Progenitor cell of endocrine pancreas (in vitro differentiated cells): ENCODE measurements at regions not wholly inside any gene's neighbourhood (a gene's known extent, or its start where the extent isn't known, plus 50 kb on each side); places are given as distances from the start of the nearest gene placed in this dataset.

Source experiments
- DNase-seq: peaks from one replicate; pipeline ENCODE4 v3.0.0; 2021; ENCODE audit warnings: low spot score; ENCODE audit not compliant: unreplicated experiment
- H3K27ac Mint-ChIP-seq: 2 replicates; pipeline ENCODE4 v1.8.0; 2021; ENCODE audit warnings: mild to moderate bottlenecking, moderate library complexity, mixed read lengths
- H3K27me3 Mint-ChIP-seq: 2 replicates; pipeline ENCODE4 v1.8.0; 2021; ENCODE audit warnings: mixed read lengths
- H3K36me3 Mint-ChIP-seq: 2 replicates; pipeline ENCODE4 v1.8.0; 2022; ENCODE audit warnings: mixed read lengths; ENCODE audit not compliant: insufficient read depth
- H3K4me1 Mint-ChIP-seq: 2 replicates; pipeline ENCODE4 v1.8.0; 2021; ENCODE audit warnings: low read depth, mixed read lengths
- H3K4me3 Mint-ChIP-seq: 2 replicates; pipeline ENCODE4 v1.8.0; 2021; ENCODE audit warnings: low read depth, mild to moderate bottlenecking, moderate library complexity, mixed read lengths
- H3K9me3 Mint-ChIP-seq: 2 replicates; pipeline ENCODE4 v1.8.0; 2021; ENCODE audit warnings: low read depth, mixed read lengths
- TF ChIP-seq, protein P1 (sequence below): fragments of 200-600 bp; sonication (generic); IDR thresholded peaks from one replicate; pipeline ENCODE4 v1.5.0; 2021; ENCODE audit warnings: antibody characterized with exemption, mild to moderate bottlenecking; ENCODE audit not compliant: unreplicated experiment

DNA sequence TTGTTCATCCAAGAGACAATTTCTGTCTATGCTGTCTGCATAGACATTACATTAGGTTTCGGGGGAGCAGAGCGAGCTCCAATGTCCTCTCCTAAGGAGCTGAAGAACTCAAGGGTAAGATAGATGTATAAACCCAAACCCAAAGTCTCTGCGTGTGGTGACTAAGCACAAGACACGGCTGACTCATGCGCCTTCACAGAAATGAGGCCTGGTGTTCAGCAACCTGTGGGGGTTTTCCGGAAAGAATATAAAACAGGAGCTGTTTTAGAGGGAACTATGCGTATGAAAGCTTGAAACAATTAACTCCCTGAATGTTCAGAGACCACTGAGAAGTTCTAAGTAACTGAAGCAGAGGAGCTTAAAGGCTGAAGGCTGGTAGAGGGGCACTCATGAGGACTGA, 154.7 kb downstream of the SOX11 start:
- peaks cover 23% of the 10 kb centered on the region for H3K4me1 Mint-ChIP-seq
- no peak for DNase-seq
- H3K27me3 Mint-ChIP-seq: peaks cover 20% of the 10 kb centered on the region
- TF ChIP-seq, protein P1, sequence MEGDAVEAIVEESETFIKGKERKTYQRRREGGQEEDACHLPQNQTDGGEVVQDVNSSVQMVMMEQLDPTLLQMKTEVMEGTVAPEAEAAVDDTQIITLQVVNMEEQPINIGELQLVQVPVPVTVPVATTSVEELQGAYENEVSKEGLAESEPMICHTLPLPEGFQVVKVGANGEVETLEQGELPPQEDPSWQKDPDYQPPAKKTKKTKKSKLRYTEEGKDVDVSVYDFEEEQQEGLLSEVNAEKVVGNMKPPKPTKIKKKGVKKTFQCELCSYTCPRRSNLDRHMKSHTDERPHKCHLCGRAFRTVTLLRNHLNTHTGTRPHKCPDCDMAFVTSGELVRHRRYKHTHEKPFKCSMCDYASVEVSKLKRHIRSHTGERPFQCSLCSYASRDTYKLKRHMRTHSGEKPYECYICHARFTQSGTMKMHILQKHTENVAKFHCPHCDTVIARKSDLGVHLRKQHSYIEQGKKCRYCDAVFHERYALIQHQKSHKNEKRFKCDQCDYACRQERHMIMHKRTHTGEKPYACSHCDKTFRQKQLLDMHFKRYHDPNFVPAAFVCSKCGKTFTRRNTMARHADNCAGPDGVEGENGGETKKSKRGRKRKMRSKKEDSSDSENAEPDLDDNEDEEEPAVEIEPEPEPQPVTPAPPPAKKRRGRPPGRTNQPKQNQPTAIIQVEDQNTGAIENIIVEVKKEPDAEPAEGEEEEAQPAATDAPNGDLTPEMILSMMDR: no peak
- H3K4me3 Mint-ChIP-seq: no peak overlapping the region
- no peaks in the 10 kb centered on the region for H3K9me3 Mint-ChIP-seq
- H3K36me3 Mint-ChIP-seq: no peaks in the 10 kb centered on the region
- no peak overlapping the region for H3K27ac Mint-ChIP-seq

DNA sequence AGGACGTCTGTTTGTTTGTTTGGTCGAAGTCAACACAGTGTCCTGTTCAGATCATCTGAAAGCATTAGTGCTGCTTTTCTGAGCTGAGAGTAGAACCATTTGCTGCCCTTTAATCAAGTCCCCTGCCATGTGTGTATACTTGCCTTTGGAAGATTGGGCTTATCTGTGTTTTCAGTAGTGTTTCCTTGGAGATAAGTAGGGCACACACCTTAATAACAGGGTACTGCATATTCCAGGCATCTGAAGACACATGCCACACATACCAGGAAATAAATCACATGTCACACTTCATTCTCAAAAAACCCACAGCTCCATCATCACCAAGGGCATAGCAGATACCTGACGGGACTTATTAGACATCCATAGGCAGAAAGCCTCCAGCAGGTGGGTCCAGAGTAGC, 157.4 kb downstream of the SOX11 start:
- no peak overlapping the region for H3K27ac Mint-ChIP-seq
- H3K9me3 Mint-ChIP-seq: no peaks in the 10 kb centered on the region
- H3K4me3 Mint-ChIP-seq: no peak overlapping the region

DNA sequence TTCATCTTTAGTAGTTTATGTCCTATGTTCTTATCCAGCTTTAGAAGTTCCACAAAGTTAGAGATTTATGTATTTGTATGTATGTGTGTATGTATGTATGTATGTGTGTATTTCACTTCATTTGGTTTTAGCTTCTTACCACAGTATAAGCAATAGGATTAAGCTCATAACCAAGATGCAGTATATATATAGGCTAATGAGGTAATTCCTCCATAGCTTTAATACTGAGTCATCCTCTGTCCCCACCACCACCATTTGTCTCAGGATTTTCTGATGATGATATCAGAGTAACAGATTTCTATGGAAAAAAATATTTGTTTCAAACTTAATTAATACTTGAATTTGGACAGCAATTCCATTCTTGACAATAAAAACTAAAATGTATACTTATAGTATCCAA, 159.2 kb downstream of the SOX11 start:
- no peak overlapping the region for H3K27ac Mint-ChIP-seq
- no peak overlapping the region for H3K4me3 Mint-ChIP-seq
- peaks cover 27% of the 10 kb centered on the region for H3K4me1 Mint-ChIP-seq
- peaks cover 10% of the 10 kb centered on the region for H3K27me3 Mint-ChIP-seq
- no peaks in the 10 kb centered on the region for H3K9me3 Mint-ChIP-seq
- TF ChIP-seq, protein P1: no peak
- DNase-seq: no peak
- H3K36me3 Mint-ChIP-seq: no peaks in the 10 kb centered on the region

More for the DNA sequence above, 157.4 kb downstream of the SOX11 start:
- TF ChIP-seq, protein P1: peak; percentile 27
- Mint-ChIP-seq H3K27me3 (peaks cover 18% of the 10 kb centered on the region), H3K36me3 (no peaks in the 10 kb centered on the region), H3K4me1 (peaks cover 25% of the 10 kb centered on the region)
- no peak for DNase-seq

DNA sequence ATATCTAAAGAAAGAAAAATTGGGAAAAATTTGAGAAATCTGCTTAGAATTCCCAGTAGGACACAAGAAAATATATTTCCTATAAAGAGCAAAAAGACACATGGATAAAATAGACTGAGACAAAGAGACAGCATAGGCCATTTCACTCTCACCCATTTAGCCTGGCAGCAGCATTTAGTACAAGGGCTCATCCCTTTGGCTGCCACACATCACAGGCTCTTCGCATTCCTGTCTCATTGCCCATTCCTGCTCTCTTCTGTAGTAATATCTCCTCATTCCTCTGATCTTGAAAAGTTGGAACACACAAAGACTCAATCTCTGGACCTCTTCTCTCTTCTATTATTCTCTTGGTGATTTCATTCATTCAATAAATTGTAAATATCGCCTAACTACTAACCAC, 162.6 kb downstream of the SOX11 start:
- H3K36me3 Mint-ChIP-seq: no peaks in the 10 kb centered on the region

DNA sequence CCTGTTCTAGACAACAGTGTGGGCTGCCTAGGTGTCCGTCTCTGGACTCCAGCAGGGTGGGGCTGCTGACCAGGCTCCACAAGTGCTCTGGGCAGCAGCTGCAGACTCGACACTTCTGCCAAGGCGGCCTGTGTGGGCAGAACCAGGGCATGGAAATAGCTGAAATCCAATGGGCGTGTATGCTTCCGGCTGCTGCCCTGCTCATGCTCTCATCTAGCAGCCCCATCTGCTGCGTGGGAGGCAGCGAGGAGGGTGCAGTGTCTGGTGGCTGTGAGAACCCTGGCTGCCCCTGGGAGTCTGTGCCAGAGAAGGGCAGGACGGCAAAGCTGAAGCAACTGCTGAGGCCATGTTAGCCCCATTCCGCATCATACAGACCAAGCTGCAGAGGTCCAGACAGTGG, 174.9 kb downstream of the SOX11 start:
- Mint-ChIP-seq H3K9me3 (no peaks in the 10 kb centered on the region), H3K4me1 (peaks cover 5% of the 10 kb centered on the region), H3K4me3 (no peak overlapping the region), H3K27ac (no peak overlapping the region), H3K27me3 (peaks cover 14% of the 10 kb centered on the region), H3K36me3 (no peaks in the 10 kb centered on the region)
- TF ChIP-seq, protein P1: no peak
- no peak for DNase-seq

More for the DNA sequence above, 162.6 kb downstream of the SOX11 start:
- H3K9me3 Mint-ChIP-seq: peaks cover 5% of the 10 kb centered on the region
- peaks cover 15% of the 10 kb centered on the region for H3K4me1 Mint-ChIP-seq
- H3K27me3 Mint-ChIP-seq: peaks cover 7% of the 10 kb centered on the region
- no peak overlapping the region for H3K27ac Mint-ChIP-seq
- H3K4me3 Mint-ChIP-seq: no peak overlapping the region
- TF ChIP-seq, protein P1: no peak
- DNase-seq: no peak
